ENCODE measurements at regions not wholly inside any gene's neighbourhood (a gene's known extent, or its start where the extent isn't known, plus 50 kb on each side); places are given as distances from the start of the nearest gene placed in this dataset.

- TF ChIP-seq POLR2A (IDR thresholded peaks at IDR 0.05), result no peak
- TF ChIP-seq, protein P1, sequence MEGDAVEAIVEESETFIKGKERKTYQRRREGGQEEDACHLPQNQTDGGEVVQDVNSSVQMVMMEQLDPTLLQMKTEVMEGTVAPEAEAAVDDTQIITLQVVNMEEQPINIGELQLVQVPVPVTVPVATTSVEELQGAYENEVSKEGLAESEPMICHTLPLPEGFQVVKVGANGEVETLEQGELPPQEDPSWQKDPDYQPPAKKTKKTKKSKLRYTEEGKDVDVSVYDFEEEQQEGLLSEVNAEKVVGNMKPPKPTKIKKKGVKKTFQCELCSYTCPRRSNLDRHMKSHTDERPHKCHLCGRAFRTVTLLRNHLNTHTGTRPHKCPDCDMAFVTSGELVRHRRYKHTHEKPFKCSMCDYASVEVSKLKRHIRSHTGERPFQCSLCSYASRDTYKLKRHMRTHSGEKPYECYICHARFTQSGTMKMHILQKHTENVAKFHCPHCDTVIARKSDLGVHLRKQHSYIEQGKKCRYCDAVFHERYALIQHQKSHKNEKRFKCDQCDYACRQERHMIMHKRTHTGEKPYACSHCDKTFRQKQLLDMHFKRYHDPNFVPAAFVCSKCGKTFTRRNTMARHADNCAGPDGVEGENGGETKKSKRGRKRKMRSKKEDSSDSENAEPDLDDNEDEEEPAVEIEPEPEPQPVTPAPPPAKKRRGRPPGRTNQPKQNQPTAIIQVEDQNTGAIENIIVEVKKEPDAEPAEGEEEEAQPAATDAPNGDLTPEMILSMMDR (IDR thresholded peaks at IDR 0.05 in 4 of 5, conservative IDR thresholded peaks at IDR 0.05 in 1 of 5), result no peak
Measured at GRCh38 chr20:50327666-50328065, 137.0 kb downstream of the CEBPB start.

All from gastrocnemius medialis (tissue), 4 donors.